ENCODE measurements at regions not wholly inside any gene's neighbourhood (a gene's known extent, or its start where the extent isn't known, plus 50 kb on each side); places are given as distances from the start of the nearest gene placed in this dataset.

GRCh38 chr18:56473400-56474024 is 164.9 kb downstream of the TXNL1 start:
- DNase-seq (ENCODE audit: low read depth, low spot score) (no peak), FAIRE-seq (no peak), ATAC-seq (no peak)
- ChIA-PET CTCF (interaction anchor here (1.4 kb wide), 1 partner anchor 103 kb away, joined by 4 read pairs; no protein-coding TSS in a partner anchor), SMC1A (ENCODE audit: uncharacterized antibody, unreplicated experiment) (no interaction called here), POLR2A (interaction anchor here (0.6 kb wide), 1 partner anchor 1018 kb away, joined by 3 read pairs; no protein-coding TSS in a partner anchor), RAD21 (ENCODE audit: unreplicated experiment) (no interaction called here)
- BruUV-seq (replicated peaks) = no TSS peak
- Histone ChIP-seq H3K79me2 (ENCODE audit: control insufficient read depth, insufficient read depth, low read length) (no peaks in the 10 kb centered on the region), H3K9ac (ENCODE audit: control insufficient read depth, insufficient read depth, low read length) (no peak overlapping the region), H3K27me3 (replicated peaks in 1 of 2; ENCODE audit: control insufficient read depth in 2 of 2, insufficient read depth in 2 of 2, low read length in 1 of 2) (no peaks in the 10 kb centered on the region), H2AFZ (ENCODE audit: control insufficient read depth, low read depth, low read length) (no peak overlapping the region), H3K9me3 (replicated peaks; ENCODE audit: control insufficient read depth, insufficient read depth, low read length) (no peaks in the 10 kb centered on the region), H3K4me1 (ENCODE audit: control insufficient read depth, insufficient read depth, low read length) (no peaks in the 10 kb centered on the region), H3K27ac (ENCODE audit: control insufficient read depth, insufficient read depth) (no peak overlapping the region), H3K36me3 (ENCODE audit: control insufficient read depth in 2 of 2, insufficient read depth in 2 of 2, low read length in 1 of 2) (no peaks in the 10 kb centered on the region), H3K4me3 (no peak overlapping the region), H3K4me2 (ENCODE audit: control insufficient read depth, insufficient read depth) (no peak overlapping the region), H4K20me1 (ENCODE audit: control insufficient read depth, insufficient read depth) (no peaks in the 10 kb centered on the region)
- WGBS (ENCODE audit: insufficient coverage, insufficient replicate concordance, low lambda C conversion rate, missing lambda C conversion rate) = 58% methylated on average over 8 of the region's 8 CpGs
- in situ Hi-C loops (cut with MboI) = no loop called here
- intact Hi-C loops (cut with micrococcal nuclease; ENCODE audit: unreplicated experiment) = no loop called here
- TF ChIP-seq CTCF (IDR thresholded peaks at IDR 0.05 in 2 of 3, conservative IDR thresholded peaks at IDR 0.05 in 1 of 3; ENCODE audit: control insufficient read depth in 2 of 3, extremely low read depth in 1 of 3, insufficient read depth in 1 of 3, low read depth in 3 of 3, low read length in 3 of 3) (no peak), KAT2A (conservative IDR thresholded peaks at IDR 0.05; ENCODE audit: control insufficient read depth, low read depth, low read length) (no peak), ATF2 (IDR thresholded peaks at IDR 0.05; ENCODE audit: low read length) (no peak), SMC3 (IDR thresholded peaks at IDR 0.05; ENCODE audit: borderline replicate concordance, low read length) (no peak), REST (IDR thresholded peaks at IDR 0.05; ENCODE audit: low read depth, low read length) (no peak), ZNF24 (IDR thresholded peaks at IDR 0.05) (no peak), ZBTB11 (CRISPR knock-in tag; IDR thresholded peaks at IDR 0.05) (no peak), ZSCAN29 (IDR thresholded peaks at IDR 0.05) (no peak), FOXM1 (IDR thresholded peaks at IDR 0.05; ENCODE audit: low read depth, low read length) (no peak)
- TF ChIP-seq, protein P1, sequence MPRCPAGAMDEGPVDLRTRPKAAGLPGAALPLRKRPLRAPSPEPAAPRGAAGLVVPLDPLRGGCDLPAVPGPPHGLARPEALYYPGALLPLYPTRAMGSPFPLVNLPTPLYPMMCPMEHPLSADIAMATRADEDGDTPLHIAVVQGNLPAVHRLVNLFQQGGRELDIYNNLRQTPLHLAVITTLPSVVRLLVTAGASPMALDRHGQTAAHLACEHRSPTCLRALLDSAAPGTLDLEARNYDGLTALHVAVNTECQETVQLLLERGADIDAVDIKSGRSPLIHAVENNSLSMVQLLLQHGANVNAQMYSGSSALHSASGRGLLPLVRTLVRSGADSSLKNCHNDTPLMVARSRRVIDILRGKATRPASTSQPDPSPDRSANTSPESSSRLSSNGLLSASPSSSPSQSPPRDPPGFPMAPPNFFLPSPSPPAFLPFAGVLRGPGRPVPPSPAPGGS (IDR thresholded peaks at IDR 0.05; ENCODE audit: borderline replicate concordance, insufficient read depth, low read depth, low read length, poor library complexity, severe bottlenecking) = no peak
